Embryonic facial prominence (tissue), 1 donor: ENCODE measurements at regions not wholly inside any gene's neighbourhood (a gene's known extent, or its start where the extent isn't known, plus 50 kb on each side); places are given as distances from the start of the nearest gene placed in this dataset.
"Not testable (repeated sequence)": the region's sequence is repeated elsewhere in the genome, so short reads cannot be mapped to it uniquely, and the experiment has no call there.

Experiments used
- DNase-seq: peaks from one replicate; pipeline ENCODE4 v3.0.0-alpha.2; 2016; ENCODE audit errors: extremely low spot score

DNA sequence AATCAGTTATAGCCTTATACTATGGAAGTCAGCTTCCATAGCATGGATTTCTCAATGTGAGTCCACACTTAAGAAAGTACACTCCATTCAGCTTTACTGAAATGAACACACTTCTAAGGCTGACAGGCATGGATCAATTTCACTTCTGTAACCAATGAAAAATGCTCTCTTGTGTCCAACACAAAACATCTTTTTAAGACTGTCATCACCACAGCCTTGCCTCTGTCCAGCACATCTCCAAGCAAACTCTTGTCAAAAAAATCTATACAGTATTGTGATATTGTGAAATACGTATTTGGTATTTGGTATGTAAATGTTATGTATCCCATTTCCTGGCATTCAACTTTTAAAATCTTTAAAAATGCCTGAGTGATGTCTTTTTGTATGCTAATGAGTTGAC is 208.7 kb downstream of the RAP2B start:
- DNase-seq, result no peak

DNA sequence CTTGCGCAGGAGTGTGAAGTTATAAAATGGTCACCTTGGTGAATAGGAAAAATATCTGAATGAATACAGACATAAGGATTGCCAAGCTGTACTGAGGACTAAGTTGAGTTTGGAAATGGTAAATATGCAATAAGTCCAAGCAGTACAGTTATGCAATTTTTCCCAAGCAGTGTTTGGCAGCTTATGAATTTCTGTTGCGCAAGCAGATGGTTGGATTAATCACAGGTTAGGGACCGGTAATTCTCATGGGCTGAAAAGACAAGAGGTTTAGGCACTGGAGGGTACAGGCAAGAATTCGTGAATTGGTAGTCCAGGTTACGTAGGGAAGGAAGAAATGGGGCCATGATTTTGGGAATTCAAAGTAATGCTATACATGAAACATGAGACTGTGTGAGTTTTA is 210.3 kb downstream of the RAP2B start:
- no peak for DNase-seq

DNA sequence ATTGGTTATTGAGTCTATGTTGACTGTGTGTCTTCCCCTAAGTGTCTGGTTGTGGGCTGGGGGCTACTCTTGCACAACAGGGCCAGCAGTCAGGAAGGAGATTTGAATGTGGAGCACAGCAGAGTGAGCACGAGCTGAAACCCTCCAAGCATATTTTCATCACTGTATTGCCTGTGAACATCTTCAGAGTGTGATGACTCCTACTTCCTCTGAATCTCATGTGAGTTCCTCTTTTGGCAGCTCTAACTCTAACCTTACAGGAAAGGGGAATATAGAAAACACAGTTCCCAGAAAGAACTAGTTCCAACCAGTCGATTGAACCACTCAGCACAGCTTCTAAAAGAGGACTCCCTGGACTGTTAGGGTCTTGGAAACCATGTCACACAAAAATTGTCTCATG is 211.6 kb downstream of the RAP2B start:
- no peak for DNase-seq

DNA sequence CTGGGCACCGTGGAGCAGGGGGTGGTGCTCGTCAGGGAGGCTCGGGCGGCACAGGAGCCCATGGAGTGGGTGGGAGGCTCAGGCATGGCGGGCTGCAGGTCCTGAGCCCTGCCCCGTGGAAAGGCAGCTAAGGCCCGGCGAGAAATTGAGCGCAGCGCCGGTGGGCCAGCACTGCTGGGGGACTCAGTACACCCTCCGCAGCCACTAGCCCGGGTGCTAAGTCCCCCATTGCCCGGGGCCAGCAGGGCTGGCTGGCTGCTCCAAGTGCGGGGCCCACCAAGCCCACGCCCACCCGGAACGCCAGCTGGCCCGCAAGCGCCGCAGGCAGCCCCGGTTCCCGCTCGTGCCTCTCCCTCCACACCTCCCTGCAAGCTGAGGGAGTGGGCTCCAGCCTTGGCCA is 216.3 kb downstream of the RAP2B start:
- not testable (repeated sequence) for DNase-seq

DNA sequence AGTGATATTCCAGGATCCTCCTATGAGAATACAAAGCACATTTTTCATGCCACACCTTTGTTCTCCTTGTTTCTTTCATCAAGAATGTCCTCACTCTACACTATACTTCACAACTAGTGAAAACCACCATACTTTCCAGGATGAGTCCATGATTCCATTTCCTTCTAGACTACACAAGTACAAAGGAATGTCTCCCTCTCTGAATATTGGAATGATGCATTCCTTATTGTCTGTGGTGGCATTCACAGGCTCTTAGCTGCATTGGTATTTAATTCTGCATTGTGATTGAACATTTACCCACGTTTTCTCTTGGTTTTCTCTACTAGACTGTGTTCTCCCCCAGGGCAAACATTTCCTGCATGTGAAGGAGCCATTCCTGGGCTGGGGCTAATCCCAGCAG is 217.5 kb downstream of the RAP2B start:
- no peak for DNase-seq

DNA sequence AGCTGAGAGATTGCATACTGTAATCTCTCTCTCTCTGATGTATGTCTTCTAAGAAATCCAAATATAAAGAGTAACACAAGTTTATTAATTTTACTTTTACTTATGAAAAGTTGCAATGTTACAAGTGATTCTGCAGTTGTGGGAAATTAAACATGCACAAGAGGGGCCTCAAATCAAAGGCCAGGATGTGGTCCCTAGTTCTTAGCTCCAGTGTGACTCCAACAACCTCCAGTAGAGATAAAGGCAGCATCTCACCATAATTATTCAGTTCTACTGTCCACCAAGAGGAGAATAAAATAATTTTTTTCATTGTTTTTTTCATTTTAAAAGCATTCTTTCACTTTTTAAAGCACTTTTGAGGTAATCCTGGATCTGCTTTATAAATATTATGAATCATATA is 223.3 kb downstream of the RAP2B start:
- no peak for DNase-seq

DNA sequence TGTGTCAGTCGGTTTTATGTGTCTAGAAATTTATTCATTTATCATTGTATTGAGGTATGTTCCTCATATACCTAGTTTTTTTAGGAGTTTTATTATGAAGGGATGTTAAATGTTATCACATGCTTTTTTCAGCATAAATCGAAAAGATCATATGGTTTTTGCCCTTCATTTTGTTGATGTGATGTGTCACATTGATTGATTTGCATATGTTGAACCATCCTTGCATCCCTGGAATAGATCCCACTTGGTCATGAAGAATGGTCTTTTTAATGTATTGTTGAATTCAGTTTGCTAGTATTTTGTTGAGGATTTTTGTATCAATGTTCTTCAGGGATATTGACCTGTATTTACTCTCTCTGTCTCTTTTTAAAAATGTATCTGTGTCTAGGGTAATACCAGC is 230.3 kb downstream of the RAP2B start:
- DNase-seq, result no peak

DNA sequence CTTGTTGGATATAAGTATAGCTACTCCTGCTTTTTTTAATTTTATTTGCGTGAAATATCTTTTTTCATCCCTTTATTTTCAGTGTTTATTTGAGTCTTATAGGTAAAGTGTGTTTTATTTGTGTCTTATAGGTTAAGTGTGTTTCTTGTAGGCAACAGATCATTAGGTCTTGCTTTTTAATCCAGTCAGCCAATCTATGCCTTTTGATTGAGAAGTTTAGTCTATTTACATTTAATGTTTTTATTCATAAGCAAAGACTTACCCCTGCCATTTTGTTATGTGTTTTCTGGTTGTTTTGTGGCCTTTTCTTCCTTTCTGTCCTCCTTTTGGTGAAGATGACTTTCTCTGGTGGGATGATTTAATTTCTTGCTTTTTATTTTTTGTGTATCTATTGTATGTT is 232.0 kb downstream of the RAP2B start:
- DNase-seq, result no peak

DNA sequence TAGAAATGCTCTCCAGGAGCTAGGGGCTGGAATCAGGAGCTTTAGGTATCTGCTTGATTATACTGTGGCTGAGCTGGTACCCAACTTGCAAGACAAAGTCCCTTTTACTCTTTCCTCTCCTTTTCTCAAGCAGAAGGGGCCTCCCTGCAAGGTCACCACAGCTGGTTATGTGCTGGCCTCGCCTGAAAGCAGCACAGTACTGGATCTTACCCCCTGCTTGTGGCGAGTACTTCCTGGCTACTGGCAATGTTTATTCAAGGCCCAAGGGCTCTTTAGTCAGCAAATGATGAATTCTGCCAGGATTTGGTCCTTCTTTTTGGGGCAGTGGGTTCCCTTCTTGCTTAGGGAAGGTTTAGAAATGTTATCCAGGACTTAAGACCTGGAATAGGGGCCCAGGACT is 234.6 kb downstream of the RAP2B start:
- DNase-seq, result no peak

DNA sequence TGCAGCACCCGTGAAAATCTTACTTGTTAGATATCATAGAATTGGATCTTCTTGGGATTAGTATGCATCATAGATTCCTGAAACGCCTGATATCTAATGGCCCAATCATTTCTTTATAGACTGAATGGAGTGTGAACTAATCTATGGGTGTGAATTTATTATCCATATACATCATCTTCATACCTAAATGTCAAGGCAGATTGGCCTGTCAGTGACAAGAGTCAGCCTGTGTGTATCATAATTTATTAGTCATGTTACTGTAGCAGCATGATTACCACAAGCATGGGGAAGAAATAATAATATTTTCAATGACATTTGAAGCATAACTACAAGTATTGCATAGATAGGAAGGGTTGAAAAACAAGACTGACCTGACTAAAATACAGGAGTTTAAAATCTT is 235.8 kb downstream of the RAP2B start:
- no peak for DNase-seq

DNA sequence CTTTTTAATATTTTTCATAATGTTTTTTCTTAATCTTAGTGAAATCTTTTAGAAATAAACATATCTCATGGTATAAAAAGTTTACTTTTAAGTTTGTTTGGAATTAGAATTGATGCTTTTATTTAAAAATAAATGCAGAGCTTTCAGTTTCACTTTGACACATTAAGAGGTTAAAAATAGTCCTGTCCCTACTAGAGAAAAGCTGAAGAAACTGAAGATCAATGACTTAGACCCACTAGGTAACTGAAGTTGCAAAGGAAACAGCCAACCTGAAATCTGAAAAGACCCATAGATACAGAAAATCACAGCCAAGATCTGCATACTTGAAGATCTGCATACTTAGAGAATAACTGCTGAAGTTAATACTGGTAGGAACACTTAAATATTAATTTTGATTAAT is 237.6 kb downstream of the RAP2B start:
- no peak for DNase-seq

DNA sequence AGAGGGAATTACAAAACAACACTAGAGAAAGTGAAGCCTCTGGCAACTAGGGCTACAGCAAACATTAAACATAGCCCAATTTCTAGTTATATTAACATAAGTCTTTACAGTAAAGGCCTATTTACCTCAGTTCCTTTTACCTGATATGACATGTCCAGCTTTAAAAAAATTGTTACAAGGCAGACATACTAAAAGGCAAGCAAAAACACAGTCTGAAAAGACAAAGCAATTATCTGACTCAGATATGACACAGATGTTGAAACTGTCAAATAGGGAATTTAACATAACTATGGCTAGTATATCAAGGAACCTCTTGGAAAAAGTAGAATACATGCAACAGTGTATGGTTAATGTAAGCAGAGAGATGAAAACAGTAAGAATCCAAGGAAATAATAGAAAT is 238.6 kb downstream of the RAP2B start:
- no peak for DNase-seq

DNA sequence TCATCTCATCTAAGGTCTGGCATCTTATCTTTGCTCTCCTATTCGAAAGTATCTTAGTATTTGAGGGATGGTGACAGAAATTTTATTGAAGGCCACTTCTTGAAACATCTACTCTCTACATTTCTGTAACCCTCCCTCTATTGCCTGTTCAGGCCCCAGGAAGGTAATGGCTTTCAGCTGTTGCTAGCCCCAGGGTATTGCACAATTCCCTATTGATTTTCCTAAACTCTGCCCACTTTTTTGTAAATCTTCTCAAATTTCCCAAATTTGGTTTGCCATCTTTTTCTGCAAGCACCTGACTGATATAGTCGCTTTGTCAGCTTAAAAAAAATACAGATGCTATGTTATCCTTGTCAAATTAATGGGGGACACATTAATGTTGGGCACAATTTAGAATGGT is 242.1 kb downstream of the RAP2B start:
- DNase-seq, result no peak

DNA sequence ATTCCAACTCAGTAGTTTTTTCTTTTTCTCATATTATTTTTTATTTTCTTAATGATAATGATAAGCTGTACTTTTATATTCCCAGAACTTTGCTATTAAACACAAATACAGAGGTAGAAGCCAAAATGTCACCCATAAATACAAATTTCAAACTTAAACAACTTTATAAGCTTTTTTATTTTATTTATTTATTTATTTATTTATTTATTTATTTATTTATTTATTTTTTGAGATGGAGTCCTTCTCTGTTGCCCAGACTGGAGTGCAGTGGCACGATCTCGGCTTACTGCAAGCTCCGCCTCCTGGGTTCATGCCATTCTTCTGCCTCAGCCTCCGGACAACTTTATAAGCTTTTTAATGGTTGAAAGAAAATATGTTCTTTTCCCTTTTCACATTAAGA is 243.3 kb downstream of the RAP2B start:
- DNase-seq, result not testable (repeated sequence)

DNA sequence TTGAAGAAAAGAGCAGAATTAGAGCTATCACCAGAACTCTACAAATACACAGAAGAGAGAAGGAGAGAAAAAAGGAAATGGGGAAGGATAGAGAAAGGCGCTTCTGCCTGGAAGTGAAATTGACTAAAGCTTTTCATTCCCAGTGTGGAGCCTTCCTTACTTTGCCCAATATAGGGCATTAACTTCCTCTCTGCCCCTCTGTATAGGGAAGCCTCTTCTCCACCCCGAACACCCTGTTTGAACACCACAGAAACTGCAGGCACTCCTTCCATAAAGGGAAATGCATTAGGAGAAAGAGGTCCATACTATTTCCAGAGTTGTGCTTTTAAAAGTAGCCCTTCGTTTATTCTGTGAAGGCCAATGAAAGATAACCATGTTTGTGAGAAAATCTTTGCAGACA is 248.5 kb downstream of the RAP2B start:
- no peak for DNase-seq

DNA sequence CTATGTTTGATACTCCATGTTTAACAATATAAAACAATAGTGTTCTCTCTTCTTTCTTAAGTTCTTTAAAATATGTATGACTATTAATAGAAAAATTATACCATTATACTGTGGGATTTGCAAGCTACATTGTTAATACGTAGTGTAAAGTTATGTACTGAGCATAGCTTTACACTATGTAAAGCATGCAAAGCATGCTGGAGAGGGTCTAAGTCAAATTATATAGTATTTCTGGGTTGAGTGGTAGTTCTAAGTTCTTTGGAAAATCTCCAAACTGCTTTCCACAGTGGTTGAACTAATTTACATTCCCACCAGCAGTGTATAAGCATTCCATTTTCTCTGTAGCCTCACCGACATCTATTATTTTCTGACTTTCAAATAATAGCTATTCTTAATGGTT is 253.0 kb downstream of the RAP2B start:
- no peak for DNase-seq

DNA sequence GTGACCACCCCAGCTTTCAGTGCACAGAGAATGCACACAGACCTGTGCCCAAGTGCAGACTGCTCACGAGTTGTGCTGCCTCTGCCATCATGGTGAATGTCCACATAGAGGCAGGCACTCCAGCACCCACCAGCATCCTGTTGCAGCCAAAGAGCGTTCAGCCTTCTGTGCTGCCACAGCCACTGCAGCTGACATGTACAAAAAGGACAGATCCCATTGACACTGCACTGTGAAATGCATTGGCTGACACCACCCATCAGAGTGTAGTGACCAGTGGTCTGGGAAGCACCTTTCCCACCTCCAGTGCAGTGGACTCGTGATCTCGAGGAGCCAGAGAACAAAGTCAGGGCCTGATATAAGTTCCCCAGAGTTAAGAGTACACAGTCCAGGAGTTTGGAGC is 260.3 kb downstream of the RAP2B start:
- no peak for DNase-seq

DNA sequence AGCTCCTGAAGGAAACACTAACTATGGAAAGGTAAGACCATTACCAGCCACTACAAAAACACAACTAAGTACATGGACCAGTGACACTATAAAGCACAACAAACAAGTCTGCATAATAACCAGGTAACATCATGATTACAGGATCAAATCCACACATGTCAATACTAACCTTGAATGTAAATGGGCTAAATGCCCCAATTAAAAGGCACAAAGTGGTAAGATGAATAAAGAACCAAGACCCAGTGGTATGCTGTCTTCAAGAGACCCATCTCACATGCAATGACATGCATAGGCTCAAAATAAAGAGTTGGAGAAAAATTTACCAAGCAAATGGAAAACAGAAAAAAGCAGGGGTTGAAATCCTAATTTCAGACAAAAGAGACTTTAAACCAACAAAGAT is 261.8 kb downstream of the RAP2B start:
- not testable (repeated sequence) for DNase-seq

DNA sequence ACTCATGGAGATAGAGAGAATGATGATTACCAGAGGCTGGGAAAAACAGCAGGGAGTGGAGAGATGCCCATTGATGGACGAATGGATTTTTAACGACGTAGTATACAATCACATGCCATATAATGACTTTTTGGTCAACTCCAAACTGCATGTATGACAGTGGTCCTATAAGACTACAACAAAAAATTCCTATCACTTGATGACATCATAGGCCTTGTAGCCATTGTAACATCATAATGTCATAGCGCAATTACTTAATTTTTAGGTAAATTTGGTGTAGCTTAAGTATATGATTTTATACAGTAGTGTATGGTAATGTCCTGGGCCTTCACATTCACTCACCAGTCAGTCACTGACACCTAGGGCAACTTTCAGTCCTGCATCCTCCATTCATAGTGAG is 264.3 kb downstream of the RAP2B start:
- DNase-seq, result no peak

DNA sequence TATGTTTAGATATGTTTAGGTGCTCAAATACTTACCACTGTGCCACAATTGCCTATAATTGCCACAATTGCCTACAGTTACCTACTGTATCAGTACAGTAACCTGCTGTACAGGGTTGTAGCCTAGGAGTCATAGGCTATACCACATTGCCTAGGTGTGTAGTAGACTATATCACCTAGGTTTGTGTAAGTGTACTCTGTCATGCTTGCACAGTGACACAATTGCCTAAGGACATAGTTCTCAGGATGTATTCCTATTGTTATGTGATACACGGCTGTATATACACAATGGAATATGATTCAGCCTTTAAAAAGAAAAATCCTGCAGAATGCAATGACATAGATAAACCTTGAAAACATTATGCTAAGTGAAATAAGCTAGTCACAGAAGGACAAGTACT is 264.8 kb downstream of the RAP2B start:
- no peak for DNase-seq

DNA sequence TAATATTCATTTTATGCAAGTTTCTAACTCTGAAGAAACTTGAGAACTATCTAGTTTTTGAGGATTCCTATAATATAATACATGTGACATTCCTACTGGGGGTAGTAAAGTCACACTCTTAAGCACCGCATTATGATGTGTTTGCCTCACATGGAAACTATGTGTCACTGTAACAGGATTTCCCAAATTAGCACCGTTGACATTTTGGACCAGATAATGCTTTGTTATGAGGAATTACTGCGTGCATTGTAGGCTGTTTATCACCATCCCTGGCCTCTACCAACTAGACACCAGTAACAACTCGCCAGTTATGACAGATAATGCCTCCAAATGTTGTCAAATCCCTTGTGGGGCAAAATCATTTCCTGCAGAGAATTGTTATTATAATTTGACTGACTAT is 267.8 kb downstream of the RAP2B start:
- no peak for DNase-seq

DNA sequence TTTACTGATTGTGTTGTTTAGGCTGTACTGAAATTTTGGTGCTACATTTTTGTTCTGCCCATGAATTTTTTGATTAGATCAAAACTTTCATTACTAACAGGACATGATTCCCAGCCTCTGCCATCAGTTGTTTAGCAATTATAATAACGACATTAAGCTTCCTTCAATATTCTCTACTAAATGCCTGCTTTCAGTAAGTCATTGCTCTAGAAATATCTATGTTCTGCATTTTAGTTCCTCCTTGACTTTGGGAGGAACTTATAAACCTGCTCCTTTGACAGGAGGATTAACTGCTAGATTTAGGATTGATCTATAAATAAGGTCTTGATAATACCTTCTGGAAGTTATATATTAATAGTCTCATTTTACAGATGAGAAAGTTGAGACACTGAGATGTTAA is 269.1 kb downstream of the RAP2B start:
- no peak for DNase-seq

DNA sequence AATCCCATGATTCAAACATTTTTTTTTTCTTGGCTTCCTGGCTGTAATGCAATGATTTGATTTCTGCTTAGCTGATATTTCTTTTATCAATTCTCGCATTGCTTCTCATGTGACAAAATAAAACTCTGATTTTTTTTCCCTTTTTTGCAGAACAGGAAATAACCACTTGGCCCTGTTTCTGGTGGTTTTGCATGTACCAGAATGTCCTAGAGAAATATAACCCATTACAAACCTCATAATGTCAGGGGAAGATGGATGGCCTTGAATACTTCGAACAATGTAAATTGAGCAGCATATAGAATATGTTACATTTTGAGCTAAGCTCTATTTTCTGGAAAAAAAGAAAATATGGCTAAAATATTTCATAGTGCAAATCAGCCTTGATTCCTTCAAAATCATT is 275.6 kb downstream of the RAP2B start:
- no peak for DNase-seq

DNA sequence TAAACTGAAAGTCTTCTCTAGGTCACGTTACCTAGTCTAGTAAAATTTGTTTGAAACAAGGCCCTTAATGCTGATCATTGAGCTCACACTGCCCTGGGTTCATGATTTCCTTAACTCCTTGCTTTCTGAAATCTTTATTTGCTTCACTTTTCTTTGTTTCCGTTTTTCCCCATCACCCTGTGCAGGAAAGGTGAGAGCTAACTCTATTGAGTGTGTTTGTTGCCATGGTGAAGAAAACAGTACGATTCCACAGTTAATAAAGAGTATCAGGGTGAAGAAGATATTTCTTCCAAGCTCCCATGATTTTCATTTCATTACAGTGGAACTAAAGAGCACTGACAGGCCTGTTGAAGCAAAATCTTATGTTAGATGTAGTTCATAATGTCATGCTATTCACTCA is 276.2 kb downstream of the RAP2B start:
- no peak for DNase-seq

DNA sequence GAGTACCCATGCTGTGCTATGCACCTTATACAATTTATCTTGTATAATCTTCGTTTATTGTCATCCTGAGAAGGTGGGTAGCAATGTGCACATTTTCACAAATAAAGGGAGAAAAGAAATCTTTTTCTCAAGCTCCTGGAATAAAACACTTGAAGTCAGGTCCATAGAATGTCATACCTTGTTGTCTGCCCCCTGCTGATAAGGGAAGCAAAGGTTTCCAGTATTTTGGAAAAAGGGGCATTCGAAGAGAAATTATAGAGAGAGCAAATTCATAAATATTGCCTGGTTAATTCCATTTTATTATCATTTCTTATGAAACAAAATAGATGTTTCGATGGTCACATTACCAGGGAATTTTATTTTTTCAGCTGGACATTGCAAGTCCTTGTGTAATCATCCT is 277.8 kb downstream of the RAP2B start:
- DNase-seq, result no peak
